RPMI8226 (cell line): ENCODE measurements at regions not wholly inside any gene's neighbourhood (a gene's known extent, or its start where the extent isn't known, plus 50 kb on each side); places are given as distances from the start of the nearest gene placed in this dataset.

Experiments
- DNase-seq: peaks from one replicate; pipeline ENCODE4 v3.0.0-alpha.2; 2015

- DNase-seq = no peak
These were observed 179.4 kb downstream of the GATA3 start for GRCh38 chr10:8233832-8234259.

- DNase-seq = no peak
These were observed 181.0 kb downstream of the GATA3 start for GRCh38 chr10:8235253-8236027.

- no peak for DNase-seq
These were observed 184.5 kb downstream of the GATA3 start for GRCh38 chr10:8238986-8239385.

GRCh38 chr10:8240861-8241260 lies 186.4 kb downstream of the GATA3 start:
- DNase-seq = no peak

GRCh38 chr10:8242295-8242872 lies 187.9 kb downstream of the GATA3 start:
- no peak for DNase-seq

GRCh38 chr10:8245131-8245813 lies 190.8 kb downstream of the GATA3 start:
- no peak for DNase-seq

- DNase-seq = no peak
These were observed 191.3 kb downstream of the GATA3 start for GRCh38 chr10:8245814-8246142.

DNA sequence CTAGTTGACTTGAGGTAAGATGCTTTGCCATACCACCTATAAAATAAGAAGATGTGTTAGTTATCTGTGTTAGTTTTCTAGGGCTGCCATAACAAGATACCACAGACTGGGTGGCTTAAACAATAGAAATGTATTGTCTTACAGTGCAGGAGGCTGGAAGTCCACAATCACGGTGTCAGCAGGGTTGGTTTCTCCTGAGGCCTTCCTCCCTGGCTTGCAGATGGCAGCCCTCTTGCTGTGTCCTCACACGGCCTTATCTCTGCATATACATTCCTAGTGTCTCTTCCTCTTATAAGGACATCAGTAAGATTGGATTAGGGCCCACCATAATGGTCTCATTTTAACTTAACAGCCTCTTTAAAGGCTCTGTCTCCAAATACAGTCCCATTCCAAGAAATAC lies 192.1 kb downstream of the GATA3 start:
- DNase-seq = no peak

GRCh38 chr10:8247191-8247590 lies 192.7 kb downstream of the GATA3 start:
- no peak for DNase-seq

- no peak for DNase-seq
These were observed 194.4 kb downstream of the GATA3 start for GRCh38 chr10:8248868-8249267.

DNA sequence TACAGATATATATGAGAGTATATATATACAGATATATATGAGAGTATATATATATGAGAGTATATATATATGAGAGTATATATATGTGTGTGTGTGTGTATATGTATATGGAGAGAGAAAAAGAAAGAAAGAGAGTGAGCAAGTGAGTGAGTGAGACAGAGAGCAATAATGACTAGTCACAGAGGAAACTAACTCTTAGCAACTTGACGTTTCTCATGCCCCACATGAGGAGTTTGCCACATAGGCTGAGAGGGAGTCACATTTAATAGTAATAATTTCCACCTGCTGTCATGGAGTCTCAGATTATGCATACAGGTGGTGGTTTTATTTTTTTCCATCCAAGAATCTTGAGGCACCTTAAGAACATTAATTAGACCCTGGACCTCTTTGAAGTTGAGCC lies 199.9 kb downstream of the GATA3 start:
- DNase-seq = no peak

- DNase-seq = no peak
These were observed 200.8 kb downstream of the GATA3 start for GRCh38 chr10:8255301-8255700.

GRCh38 chr10:8260645-8261044 lies 206.2 kb downstream of the GATA3 start:
- no peak for DNase-seq

- no peak for DNase-seq
These were observed 207.8 kb downstream of the GATA3 start for GRCh38 chr10:8262317-8262716.

DNA sequence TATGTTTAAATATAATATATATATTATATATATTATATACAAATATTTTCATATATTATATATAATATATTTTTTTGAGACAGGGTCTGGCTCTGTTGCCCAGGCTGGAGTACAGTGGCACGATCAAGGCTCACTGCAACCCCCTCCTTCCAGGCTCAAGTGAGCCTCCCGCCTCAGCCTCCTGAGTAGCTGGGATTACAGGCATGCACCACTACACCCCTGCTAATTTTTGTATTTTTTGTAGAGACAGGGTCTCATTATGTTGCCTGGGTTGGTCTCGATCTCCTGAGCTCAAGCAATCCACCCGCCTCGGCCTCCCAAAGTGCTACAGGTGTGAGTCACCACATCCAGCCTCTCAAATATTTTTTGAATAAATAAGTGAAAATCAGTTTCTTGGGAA lies 215.5 kb downstream of the GATA3 start:
- no peak for DNase-seq

DNA sequence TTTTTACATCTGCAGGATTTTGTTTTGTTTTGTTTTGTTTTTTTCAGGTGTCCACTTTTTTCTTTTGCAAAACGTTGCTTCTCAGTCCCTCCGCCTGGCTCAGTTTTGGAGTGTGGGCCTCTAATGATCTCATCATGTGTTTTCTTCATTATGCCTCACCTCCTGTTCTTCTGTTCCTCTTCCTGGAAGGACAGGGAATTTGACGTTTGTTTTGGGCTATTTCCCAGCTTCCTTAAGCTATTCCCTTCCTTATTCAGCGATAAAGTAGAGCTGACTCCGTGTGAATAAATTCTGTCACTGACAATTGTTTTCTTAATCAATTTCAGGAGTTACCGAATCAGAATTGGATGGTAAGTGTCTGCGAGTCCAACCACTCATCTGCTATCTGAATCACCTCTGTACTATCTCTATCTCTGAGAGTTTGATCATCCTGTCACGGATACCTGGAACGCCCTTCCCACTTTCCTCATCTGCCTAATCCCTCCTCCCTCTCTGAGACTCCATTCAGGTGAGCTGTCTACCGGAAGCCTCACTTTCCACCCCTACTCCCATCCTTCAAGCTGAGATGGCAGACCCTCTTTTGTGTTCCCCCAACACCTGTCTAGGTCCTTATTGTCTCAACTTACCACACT lies 218.4 kb downstream of the GATA3 start:
- no peak for DNase-seq

DNA sequence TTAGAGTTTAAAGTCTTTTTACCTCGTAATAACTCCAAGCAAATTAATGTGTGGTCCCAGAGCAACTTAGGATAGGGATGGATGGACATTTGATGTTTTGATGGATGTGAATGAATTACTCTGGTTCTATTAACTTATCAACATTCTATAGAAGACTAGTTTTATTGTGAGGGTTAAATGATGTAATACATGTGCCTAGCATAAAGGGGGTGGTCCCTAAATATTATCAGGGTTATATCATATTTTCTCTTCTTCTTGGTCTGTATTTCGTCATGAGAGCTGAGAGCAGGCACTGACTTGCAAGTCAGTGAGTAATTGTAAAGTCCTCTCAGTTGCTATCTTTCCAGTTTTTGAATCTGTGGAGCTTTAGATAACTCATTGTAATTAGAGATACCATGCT lies 219.3 kb downstream of the GATA3 start:
- DNase-seq = no peak

GRCh38 chr10:8275911-8276310 lies 221.4 kb downstream of the GATA3 start:
- no peak for DNase-seq

GRCh38 chr10:8278099-8278498 lies 223.6 kb downstream of the GATA3 start:
- DNase-seq = no peak

DNA sequence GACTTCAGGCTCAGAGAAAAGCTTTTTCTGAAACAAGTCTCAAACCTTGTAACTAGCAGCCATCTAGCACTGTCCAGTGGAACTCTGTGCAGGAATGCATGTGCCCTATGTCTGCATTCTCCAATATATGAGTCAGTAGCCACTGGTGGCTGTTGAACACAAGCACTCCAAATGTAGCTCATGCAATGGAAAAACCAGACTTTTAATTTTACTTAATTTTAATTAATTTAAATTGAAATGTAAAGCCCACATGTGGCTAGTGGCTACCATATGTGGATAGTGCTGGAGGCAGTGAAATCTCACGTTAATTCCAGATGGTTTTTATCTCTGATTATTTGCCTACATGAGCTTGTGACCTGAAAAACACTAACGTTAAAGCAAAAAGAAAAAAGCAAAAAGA lies 225.1 kb downstream of the GATA3 start:
- DNase-seq = no peak

DNA sequence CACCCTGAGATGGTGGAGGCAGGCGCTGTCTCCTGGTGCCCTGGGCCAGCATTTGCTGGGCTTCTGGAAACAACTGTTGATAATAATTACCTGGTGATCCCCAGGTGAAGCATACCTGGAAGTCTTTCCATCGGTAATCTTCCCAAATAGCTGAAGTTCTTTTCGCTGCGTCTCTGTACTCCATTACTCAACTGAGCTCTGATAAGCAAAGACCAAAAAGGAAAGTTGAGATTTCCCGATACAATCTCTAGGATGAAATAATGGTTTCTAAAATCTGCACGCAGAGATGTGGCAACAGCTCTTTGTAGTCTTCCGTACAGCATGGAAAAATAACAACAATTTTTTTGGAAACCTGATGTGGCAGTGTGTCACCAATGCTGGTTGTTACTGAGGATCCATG lies 226.5 kb downstream of the GATA3 start:
- DNase-seq = no peak

DNA sequence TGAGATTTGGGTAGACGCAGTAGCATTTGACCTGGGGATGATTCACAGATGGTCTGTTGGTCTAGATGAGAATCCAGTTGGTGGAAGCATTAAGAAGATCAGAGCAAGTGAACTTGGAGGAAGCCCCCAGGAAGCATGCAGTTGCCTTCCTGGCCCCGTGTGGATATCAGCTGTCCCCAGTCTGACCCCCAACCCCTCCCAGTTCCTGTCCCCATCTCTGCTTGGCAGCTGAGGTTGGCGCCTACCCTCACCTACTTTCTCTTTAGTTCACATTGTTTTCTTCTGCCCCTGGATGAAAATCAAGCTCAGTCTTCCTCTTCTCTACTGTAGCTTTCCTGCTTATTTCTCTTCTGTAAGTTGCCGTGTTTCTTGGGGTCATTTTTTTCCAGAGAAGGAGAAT lies 227.9 kb downstream of the GATA3 start:
- no peak for DNase-seq

DNA sequence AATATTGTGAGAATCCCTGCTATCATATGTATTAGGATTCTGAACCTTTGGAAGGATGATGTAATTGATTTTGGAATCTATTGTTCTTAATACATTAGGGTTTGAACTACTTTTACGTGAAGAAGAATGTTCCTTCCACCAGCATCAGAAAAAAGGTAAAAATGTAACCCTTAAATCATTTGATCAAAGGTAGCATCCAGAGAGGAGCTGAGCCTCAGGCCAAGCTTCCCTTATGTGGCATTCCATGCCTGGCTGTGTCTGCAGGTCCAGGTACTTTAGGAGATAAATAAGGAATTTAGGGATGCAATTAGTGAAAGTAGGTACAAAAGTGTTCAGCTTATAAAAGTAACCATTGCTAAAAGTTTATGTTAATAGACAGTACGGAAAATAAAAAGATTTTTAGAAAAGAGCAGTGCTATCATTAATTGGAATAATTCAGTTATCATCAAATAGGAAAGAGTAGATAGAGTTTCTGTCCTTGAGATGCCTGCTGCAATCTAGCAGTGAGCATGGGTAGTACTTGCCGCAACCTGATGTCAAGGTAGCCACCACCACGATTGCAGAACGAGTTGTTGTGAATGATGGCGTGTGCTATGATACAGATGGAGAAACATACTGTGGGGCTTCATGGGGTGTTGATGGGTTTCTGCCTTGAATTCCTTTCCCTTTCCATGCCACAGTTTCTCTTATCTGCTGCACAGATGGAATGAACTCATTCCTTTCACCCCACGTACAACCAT lies 228.8 kb downstream of the GATA3 start:
- DNase-seq = no peak
